ENCODE measurements at regions not wholly inside any gene's neighbourhood (a gene's known extent, or its start where the extent isn't known, plus 50 kb on each side); places are given as distances from the start of the nearest gene placed in this dataset.
A peak's percentile ranks its signal among the peaks of the same experiment; 100 is the strongest.

GRCh38 chr15:36483409-36483808 lies 96.0 kb upstream of the CDIN1 start:
- H3K27me3 ChIP-seq (ENCODE audit: insufficient read depth, poor library complexity, severe bottlenecking), result no peaks in the 10 kb centered on the region
- ATAC-seq (ENCODE audit: low read depth), result no peak
- no peak overlapping the region for H3K27ac ChIP-seq (ENCODE audit: poor library complexity, severe bottlenecking)
- no peak for DNase-seq (ENCODE audit: low spot score)
- H3K4me3 ChIP-seq (ENCODE audit: severe bottlenecking), result no peak overlapping the region
- H3K36me3 ChIP-seq (ENCODE audit: low read depth), result no peaks in the 10 kb centered on the region
- no peaks in the 10 kb centered on the region for H3K4me1 ChIP-seq (ENCODE audit: insufficient read depth, poor library complexity, severe bottlenecking)
- no peaks in the 10 kb centered on the region for H3K9me3 ChIP-seq (ENCODE audit: severe bottlenecking)
- TF ChIP-seq CTCF (IDR thresholded peaks at IDR 0.05; ENCODE audit: poor library complexity, severe bottlenecking), result no peak

- H3K4me3 ChIP-seq (ENCODE audit: severe bottlenecking), result no peak overlapping the region
- no peak for TF ChIP-seq CTCF (IDR thresholded peaks at IDR 0.05; ENCODE audit: poor library complexity, severe bottlenecking)
- no peak overlapping the region for H3K27ac ChIP-seq (ENCODE audit: poor library complexity, severe bottlenecking)
- no peaks in the 10 kb centered on the region for H3K4me1 ChIP-seq (ENCODE audit: insufficient read depth, poor library complexity, severe bottlenecking)
- DNase-seq (ENCODE audit: low spot score), result no peak
- H3K9me3 ChIP-seq (ENCODE audit: severe bottlenecking), result no peaks in the 10 kb centered on the region
- H3K27me3 ChIP-seq (ENCODE audit: insufficient read depth, poor library complexity, severe bottlenecking), result no peaks in the 10 kb centered on the region
- H3K36me3 ChIP-seq (ENCODE audit: low read depth), result no peaks in the 10 kb centered on the region
- peak; percentile 36; the same call in 2 of the 3 replicates for ATAC-seq (ENCODE audit: low read depth)
Measured at GRCh38 chr15:36484038-36484778, 95.2 kb upstream of the CDIN1 start.

- TF ChIP-seq CTCF (IDR thresholded peaks at IDR 0.05; ENCODE audit: poor library complexity, severe bottlenecking), result no peak
- no peaks in the 10 kb centered on the region for H3K4me1 ChIP-seq (ENCODE audit: insufficient read depth, poor library complexity, severe bottlenecking)
- H3K27me3 ChIP-seq (ENCODE audit: insufficient read depth, poor library complexity, severe bottlenecking), result no peaks in the 10 kb centered on the region
- no peaks in the 10 kb centered on the region for H3K36me3 ChIP-seq (ENCODE audit: low read depth)
- no peak for DNase-seq (ENCODE audit: low spot score)
- no peak overlapping the region for H3K4me3 ChIP-seq (ENCODE audit: severe bottlenecking)
- no peak for ATAC-seq (ENCODE audit: low read depth)
- H3K9me3 ChIP-seq (ENCODE audit: severe bottlenecking), result no peaks in the 10 kb centered on the region
- no peak overlapping the region for H3K27ac ChIP-seq (ENCODE audit: poor library complexity, severe bottlenecking)
Measured at GRCh38 chr15:36491912-36492311, 87.5 kb upstream of the CDIN1 start.

GRCh38 chr15:36495456-36495991 lies 83.9 kb upstream of the CDIN1 start:
- H3K4me1 ChIP-seq (ENCODE audit: insufficient read depth, poor library complexity, severe bottlenecking), result no peaks in the 10 kb centered on the region
- no peaks in the 10 kb centered on the region for H3K36me3 ChIP-seq (ENCODE audit: low read depth)
- no peaks in the 10 kb centered on the region for H3K9me3 ChIP-seq (ENCODE audit: severe bottlenecking)
- no peak for ATAC-seq (ENCODE audit: low read depth)
- no peak overlapping the region for H3K27ac ChIP-seq (ENCODE audit: poor library complexity, severe bottlenecking)
- H3K4me3 ChIP-seq (ENCODE audit: severe bottlenecking), result no peak overlapping the region
- no peak for TF ChIP-seq CTCF (IDR thresholded peaks at IDR 0.05; ENCODE audit: poor library complexity, severe bottlenecking)
- H3K27me3 ChIP-seq (ENCODE audit: insufficient read depth, poor library complexity, severe bottlenecking), result no peaks in the 10 kb centered on the region
- DNase-seq (ENCODE audit: low spot score), result no peak

GRCh38 chr15:36497901-36498300 lies 81.5 kb upstream of the CDIN1 start:
- Histone ChIP-seq H3K36me3 (ENCODE audit: low read depth) (no peaks in the 10 kb centered on the region), H3K9me3 (ENCODE audit: severe bottlenecking) (no peaks in the 10 kb centered on the region), H3K4me3 (ENCODE audit: severe bottlenecking) (no peak overlapping the region), H3K27ac (ENCODE audit: poor library complexity, severe bottlenecking) (no peak overlapping the region), H3K4me1 (ENCODE audit: insufficient read depth, poor library complexity, severe bottlenecking) (no peaks in the 10 kb centered on the region), H3K27me3 (ENCODE audit: insufficient read depth, poor library complexity, severe bottlenecking) (no peaks in the 10 kb centered on the region)
- no peak for TF ChIP-seq CTCF (IDR thresholded peaks at IDR 0.05; ENCODE audit: poor library complexity, severe bottlenecking)
- ATAC-seq (ENCODE audit: low read depth) (no peak), DNase-seq (ENCODE audit: low spot score) (no peak)
